ENCODE measurements at regions not wholly inside any gene's neighbourhood (a gene's known extent, or its start where the extent isn't known, plus 50 kb on each side); places are given as distances from the start of the nearest gene placed in this dataset.

DNA sequence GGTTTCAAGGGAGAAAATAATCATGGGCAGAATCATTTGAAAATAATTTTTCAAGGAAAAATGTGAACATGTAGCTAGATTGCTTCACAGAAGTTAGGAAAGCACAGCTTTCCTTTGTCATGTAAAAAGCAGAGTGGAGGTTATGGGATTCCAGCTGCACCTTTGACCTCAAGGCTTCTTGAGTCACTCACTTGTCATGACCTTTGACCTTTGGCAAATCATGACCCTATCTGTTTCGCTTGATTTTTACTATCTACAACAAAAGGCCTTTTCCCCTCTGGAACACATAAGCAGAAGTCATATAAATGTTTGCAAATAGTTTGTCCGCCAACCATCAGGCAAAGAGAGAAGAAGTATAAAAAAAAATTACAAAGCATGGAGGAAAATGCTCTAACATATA, 210.7 kb upstream of the MIR17HG start:
- FAIRE-seq (no peak), DNase-seq (ENCODE audit: insufficient read length) (no peak)
- no peak for TF ChIP-seq POLR2A (IDR thresholded peaks at IDR 0.05; ENCODE audit: low read depth, low read length)
- TF ChIP-seq TAF1 (IDR thresholded peaks at IDR 0.05; ENCODE audit: borderline replicate concordance, low read depth, low read length): no peak
- no peak for TF ChIP-seq POLR2AphosphoS5 (IDR thresholded peaks at IDR 0.05; ENCODE audit: low read depth, low read length)

DNA sequence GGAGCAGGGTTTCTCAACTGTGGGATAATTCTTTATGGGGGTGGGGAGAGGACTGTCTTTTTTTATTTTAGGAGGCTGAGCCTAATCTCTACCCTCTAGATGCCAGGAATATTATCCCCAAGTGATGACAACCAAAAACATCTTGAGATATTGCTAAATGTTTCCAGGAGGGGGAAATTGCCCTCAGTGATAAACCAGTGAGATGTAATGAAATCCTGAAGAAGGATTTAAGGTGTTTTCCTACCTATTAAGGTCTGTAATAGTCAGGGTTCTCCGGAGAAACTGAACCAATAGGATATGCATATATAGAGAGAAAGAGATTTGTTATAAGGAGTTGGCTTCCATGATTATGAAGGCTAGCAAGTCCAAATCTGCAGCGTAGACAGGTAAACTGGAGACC, 208.3 kb upstream of the MIR17HG start:
- FAIRE-seq (no peak), DNase-seq (ENCODE audit: insufficient read length) (no peak)
- TF ChIP-seq POLR2AphosphoS5 (IDR thresholded peaks at IDR 0.05; ENCODE audit: low read depth, low read length) (no peak), POLR2A (IDR thresholded peaks at IDR 0.05; ENCODE audit: low read depth, low read length) (no peak), TAF1 (IDR thresholded peaks at IDR 0.05; ENCODE audit: borderline replicate concordance, low read depth, low read length) (no peak)

DNA sequence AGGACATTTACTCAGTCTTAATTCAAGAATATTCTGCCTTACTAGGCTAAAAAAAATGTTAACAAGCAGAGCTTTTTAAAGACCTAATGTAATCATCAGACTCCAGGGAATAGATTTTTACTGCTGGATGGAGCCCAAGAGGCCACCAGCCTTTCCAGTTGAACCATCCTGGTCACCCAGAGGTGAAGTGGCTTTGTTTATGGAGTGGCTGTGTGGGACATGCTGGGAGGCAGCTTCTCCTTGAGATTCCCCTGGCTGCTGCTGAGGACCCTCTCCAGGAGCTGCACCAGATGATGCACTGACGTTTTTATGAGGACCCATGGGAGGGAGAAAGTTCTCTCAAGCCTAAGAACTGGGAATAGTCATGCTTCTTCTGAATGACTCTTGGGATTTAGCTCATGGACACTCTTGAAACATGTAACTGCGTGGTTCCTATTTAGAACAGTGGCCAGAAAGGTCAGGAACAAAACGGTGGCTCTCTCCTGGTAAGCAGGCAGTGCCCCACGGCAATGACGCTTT, 205.9 kb upstream of the MIR17HG start:
- no peak for DNase-seq (ENCODE audit: insufficient read length)
- TF ChIP-seq TAF1 (IDR thresholded peaks at IDR 0.05; ENCODE audit: borderline replicate concordance, low read depth, low read length): no peak
- no peak for TF ChIP-seq POLR2A (IDR thresholded peaks at IDR 0.05; ENCODE audit: low read depth, low read length)
- TF ChIP-seq POLR2AphosphoS5 (IDR thresholded peaks at IDR 0.05; ENCODE audit: low read depth, low read length): no peak

DNA sequence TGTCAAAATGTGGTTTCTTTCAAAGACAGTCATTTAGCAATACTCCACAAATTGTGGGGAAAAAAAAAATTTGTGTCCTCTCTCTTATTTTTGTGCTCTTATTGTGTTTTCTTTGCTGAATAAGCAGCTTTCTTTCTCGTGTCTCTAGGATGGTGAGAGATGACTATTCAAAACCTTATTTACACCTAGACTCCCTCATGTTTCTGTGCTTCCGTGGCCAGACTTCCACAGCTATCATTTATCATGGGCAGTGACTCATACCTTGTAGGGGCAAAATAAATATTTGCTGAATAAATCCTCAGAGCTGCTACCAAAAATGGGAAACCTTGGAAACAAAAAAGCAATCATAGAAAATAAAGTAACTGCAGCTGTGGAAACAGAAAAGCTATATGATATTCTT, 204.9 kb upstream of the MIR17HG start:
- no peak for FAIRE-seq
- DNase-seq (ENCODE audit: insufficient read length): no peak
- no peak for TF ChIP-seq TAF1 (IDR thresholded peaks at IDR 0.05; ENCODE audit: borderline replicate concordance, low read depth, low read length)
- TF ChIP-seq POLR2AphosphoS5 (IDR thresholded peaks at IDR 0.05; ENCODE audit: low read depth, low read length): no peak
- no peak for TF ChIP-seq POLR2A (IDR thresholded peaks at IDR 0.05; ENCODE audit: low read depth, low read length)

More for the DNA sequence above, 205.9 kb upstream of the MIR17HG start:
- no peak for FAIRE-seq

DNA sequence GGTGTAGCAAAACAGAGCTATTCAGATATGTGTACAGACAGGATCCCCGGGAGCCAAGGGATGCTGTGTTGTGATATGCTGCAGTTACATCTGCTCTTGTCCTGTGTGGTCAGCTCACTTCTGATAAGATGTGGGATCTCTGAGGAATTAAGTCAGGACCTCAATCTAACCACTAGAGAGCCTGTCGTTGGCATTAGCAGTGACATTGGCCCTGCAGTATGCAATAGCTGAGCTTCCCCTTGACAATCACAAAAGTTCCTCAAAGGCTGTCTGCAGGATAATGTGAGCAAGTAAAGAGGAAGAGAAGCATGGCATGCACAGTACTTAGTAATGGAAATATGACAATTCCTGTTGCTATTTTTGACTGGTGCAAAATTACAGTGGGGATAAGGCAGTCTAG, 203.4 kb upstream of the MIR17HG start:
- no peak for TF ChIP-seq TAF1 (IDR thresholded peaks at IDR 0.05; ENCODE audit: borderline replicate concordance, low read depth, low read length)
- no peak for TF ChIP-seq POLR2A (IDR thresholded peaks at IDR 0.05; ENCODE audit: low read depth, low read length)
- peak; percentile 9 for FAIRE-seq
- DNase-seq (ENCODE audit: insufficient read length): no peak

DNA sequence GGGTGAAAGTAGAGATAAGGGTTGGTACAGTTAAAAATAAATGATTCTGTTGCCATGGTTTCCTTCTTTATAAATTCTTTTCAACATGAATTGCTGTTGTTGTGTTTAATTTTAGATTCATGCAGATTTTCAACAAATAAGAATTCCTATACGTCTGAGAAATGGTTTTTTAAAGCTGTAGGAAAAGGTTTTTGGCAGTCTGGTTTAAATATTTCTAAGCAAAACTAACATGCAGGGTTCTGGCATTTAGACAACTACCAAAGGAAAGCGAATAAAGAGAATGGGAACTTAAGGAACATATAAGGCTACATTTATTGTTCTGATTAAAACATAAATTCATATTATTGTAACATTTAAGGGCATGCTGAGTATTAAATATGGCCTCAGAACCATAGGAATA, 203.0 kb upstream of the MIR17HG start:
- TF ChIP-seq POLR2A (IDR thresholded peaks at IDR 0.05; ENCODE audit: low read depth, low read length) (no peak), POLR2AphosphoS5 (IDR thresholded peaks at IDR 0.05; ENCODE audit: low read depth, low read length) (no peak), TAF1 (IDR thresholded peaks at IDR 0.05; ENCODE audit: borderline replicate concordance, low read depth, low read length) (no peak)
- no peak for DNase-seq (ENCODE audit: insufficient read length)
- FAIRE-seq: no peak

DNA sequence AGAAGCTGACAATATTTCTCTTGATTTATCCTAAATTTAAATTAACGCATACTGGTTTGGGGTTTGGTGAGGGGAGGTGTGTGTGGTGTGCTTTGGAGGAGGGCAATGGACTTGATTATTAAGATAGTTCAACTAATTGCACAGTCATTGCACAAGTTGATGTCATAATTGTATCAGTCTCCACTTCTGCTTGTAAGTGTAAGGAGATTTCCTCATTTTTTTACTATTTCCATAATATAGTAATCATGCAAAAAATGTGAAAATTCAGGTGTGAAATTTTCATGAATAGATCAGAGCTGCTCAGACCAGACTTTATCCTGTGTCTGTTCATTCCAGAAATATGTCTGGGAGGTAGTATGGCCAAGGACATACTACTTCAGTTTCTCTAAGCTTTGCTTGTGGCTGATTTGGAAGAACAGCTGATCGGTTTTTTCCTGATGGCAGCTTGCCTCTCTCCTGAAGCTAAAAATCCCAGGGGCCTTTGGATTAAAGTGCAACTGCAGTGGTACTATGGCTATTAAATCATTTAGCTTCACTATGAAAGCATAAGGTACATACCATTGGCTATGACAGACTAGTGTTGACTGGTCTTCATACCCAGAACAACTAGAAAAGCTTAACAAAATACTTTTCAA, 201.8 kb upstream of the MIR17HG start:
- TF ChIP-seq TAF1 (IDR thresholded peaks at IDR 0.05; ENCODE audit: borderline replicate concordance, low read depth, low read length): no peak
- DNase-seq (ENCODE audit: insufficient read length) (no peak), FAIRE-seq (no peak)

DNA sequence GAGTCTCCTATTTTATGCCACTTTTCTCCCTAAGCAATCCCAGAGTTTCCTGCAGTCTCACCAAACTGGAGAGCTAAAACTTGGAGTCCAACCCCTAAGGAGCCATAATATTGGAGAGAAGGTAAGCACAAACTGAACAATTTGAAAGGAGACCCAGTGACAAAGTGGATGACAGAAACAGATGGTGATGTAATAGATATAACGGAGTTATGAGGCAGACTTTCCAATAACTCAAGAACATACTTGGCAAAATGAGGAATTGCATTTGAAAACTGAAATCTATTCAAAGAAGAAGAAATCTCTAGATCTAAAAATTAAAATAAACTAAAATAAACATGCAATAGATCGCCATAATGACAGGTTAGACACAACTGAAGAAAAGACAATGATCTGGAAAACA, 200.9 kb upstream of the MIR17HG start:
- no peak for TF ChIP-seq POLR2A (IDR thresholded peaks at IDR 0.05; ENCODE audit: low read depth, low read length)
- no peak for TF ChIP-seq POLR2AphosphoS5 (IDR thresholded peaks at IDR 0.05; ENCODE audit: low read depth, low read length)
- TF ChIP-seq TAF1 (IDR thresholded peaks at IDR 0.05; ENCODE audit: borderline replicate concordance, low read depth, low read length): no peak
- DNase-seq (ENCODE audit: insufficient read length): no peak
- FAIRE-seq: no peak

DNA sequence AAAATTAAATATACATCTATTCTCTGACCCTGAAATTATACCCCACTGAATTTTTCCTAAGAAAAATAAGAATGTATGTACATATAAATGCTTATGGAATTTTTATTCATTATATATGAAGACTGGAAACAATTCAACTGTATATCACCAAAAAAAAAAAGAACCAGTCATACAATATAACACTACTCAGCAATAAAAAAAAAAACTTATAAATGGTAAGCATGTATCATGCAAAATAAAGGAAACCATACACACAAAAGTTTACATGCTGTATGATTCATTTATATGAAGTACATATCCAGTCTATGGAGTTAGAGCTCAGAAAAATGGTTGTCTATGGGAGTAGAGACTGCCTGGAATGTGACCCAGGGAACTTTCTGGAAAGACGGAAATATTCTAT, 199.4 kb upstream of the MIR17HG start:
- FAIRE-seq: no peak
- DNase-seq (ENCODE audit: insufficient read length): no peak
- no peak for TF ChIP-seq TAF1 (IDR thresholded peaks at IDR 0.05; ENCODE audit: borderline replicate concordance, low read depth, low read length)
- TF ChIP-seq POLR2AphosphoS5 (IDR thresholded peaks at IDR 0.05; ENCODE audit: low read depth, low read length): no peak
- TF ChIP-seq POLR2A (IDR thresholded peaks at IDR 0.05; ENCODE audit: low read depth, low read length): no peak

DNA sequence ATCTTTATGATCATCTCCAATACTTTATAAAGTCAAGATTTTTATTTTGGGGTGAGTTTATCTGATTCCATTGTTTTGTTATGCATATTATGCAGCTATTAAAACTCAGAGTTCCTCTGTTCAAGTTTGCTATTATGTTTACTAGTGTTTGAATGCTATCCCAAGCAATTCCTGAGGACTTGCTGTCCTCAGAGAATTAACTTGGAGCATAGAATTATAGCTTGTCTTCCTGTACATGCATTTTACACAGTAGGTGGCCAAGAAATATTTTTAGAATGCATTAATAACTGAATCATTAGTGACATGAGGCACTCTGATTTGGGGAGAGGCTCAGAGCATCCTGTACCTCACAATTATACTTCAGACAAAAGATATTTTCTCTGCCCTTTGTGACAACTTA, 195.6 kb upstream of the MIR17HG start:
- DNase-seq (ENCODE audit: insufficient read length): no peak
- TF ChIP-seq TAF1 (IDR thresholded peaks at IDR 0.05; ENCODE audit: borderline replicate concordance, low read depth, low read length) (no peak), POLR2A (IDR thresholded peaks at IDR 0.05; ENCODE audit: low read depth, low read length) (no peak), POLR2AphosphoS5 (IDR thresholded peaks at IDR 0.05; ENCODE audit: low read depth, low read length) (no peak)
- FAIRE-seq: no peak

DNA sequence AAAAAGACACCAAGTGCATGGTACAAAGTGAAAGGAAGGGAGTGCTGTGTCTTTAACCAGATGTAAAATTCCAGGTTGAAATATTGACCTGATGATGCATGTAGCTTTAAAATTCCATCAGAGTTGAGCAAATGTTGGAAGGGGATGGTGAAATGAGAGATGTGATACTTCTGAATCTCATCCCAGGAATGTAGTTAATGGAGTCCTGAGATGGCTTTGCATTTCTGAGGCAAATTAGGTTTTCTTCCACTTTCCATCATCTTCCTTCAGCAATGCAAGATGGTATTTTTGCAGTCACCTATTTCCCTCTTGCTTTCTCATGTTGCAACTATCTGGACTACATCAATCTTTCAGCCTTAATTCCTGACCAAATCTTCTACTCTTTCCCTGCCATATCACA, 194.1 kb upstream of the MIR17HG start:
- DNase-seq (ENCODE audit: insufficient read length): no peak
- no peak for FAIRE-seq

DNA sequence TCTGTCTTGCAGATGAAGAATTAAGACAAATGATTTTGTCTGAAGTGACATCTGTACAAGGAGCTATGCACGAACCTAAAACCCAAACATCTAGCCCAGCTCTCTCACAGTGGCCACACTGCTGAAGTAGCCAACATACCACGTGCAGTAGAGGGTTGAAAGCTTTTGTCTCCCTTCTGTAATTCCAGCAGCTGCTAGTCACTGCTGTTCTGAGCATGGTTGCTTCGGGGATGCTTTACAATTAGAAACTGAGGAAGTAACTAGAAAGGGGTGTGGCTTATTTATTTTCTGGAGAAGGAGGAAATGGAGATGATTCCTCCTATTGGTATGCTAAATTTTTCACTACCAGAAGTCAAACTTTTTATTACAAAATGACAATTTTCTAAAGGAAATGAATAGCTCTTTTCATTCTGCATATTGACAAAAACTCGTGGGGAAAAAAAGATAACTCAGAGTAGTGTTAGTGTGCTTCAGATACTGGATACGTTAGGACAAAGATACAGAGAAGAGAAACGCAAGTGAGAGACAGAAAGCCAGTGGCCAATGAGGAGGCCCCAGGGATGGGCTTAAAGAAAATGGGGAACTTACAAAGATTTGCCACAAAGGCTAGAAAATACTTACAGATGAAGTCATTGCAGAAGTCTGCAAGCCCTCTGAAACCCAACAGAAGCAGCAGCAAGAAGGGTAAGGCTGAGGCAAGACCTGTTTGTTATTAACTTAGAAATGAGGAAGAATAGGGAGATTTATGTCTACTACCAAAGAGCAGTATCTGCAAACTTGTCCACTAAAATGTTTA, 192.7 kb upstream of the MIR17HG start:
- no peak for TF ChIP-seq TAF1 (IDR thresholded peaks at IDR 0.05; ENCODE audit: borderline replicate concordance, low read depth, low read length)
- TF ChIP-seq POLR2AphosphoS5 (IDR thresholded peaks at IDR 0.05; ENCODE audit: low read depth, low read length): no peak
- TF ChIP-seq POLR2A (IDR thresholded peaks at IDR 0.05; ENCODE audit: low read depth, low read length): no peak
- DNase-seq (ENCODE audit: insufficient read length) (no peak), FAIRE-seq (no peak)

More for the DNA sequence above, 194.1 kb upstream of the MIR17HG start:
- TF ChIP-seq POLR2AphosphoS5 (IDR thresholded peaks at IDR 0.05; ENCODE audit: low read depth, low read length): no peak
- TF ChIP-seq TAF1 (IDR thresholded peaks at IDR 0.05; ENCODE audit: borderline replicate concordance, low read depth, low read length): no peak
- no peak for TF ChIP-seq POLR2A (IDR thresholded peaks at IDR 0.05; ENCODE audit: low read depth, low read length)

Measured in GM12892 (cell line).